Mesendoderm (in vitro differentiated cells): ENCODE measurements at regions not wholly inside any gene's neighbourhood (a gene's known extent, or its start where the extent isn't known, plus 50 kb on each side); places are given as distances from the start of the nearest gene placed in this dataset.
"Not testable (repeated sequence)": the region's sequence is repeated elsewhere in the genome, so short reads cannot be mapped to it uniquely, and the experiment has no call there.

ENCODE experiments used
- DNase-seq: peaks from one replicate; pipeline ENCODE4 v3.0.0; 2013
- H2AK5ac ChIP-seq: 2 replicates; pipeline ENCODE4 v1.6.1; 2013; ENCODE audit warnings: low read length, inconsistent platforms
- H2BK120ac ChIP-seq: 2 replicates; pipeline ENCODE4 v1.6.1; 2013; ENCODE audit warnings: low read depth, mild to moderate bottlenecking, low read length, moderate library complexity, mixed read lengths
- H2BK15ac ChIP-seq: replicated peaks from 2 replicates; pipeline ENCODE4 v1.6.1; 2013; ENCODE audit warnings: low read depth, mild to moderate bottlenecking, moderate library complexity
- H2BK5ac ChIP-seq: 2 replicates; pipeline ENCODE4 v1.6.1; 2013; ENCODE audit warnings: low read length, inconsistent platforms
- H3K18ac ChIP-seq: 2 replicates; pipeline ENCODE4 v1.6.1; 2013; ENCODE audit warnings: mild to moderate bottlenecking, low read length, mixed read lengths
- H3K23ac ChIP-seq: one replicate; pipeline ENCODE4 v1.6.1; 2013; ENCODE audit warnings: low read length
- H3K27ac ChIP-seq: 2 replicates; pipeline ENCODE4 v1.5.1; 2013; ENCODE audit warnings: low read depth, mild to moderate bottlenecking, inconsistent platforms, low read length, moderate library complexity
- H3K27me3 ChIP-seq: 2 replicates; pipeline ENCODE4 v1.6.1; 2013; ENCODE audit warnings: low read length, control low read depth, mild to moderate bottlenecking, inconsistent platforms; ENCODE audit not compliant: insufficient read depth, poor library complexity
- H3K36me3 ChIP-seq: 2 replicates; pipeline ENCODE4 v1.6.1; 2013; ENCODE audit warnings: low read length, inconsistent platforms; ENCODE audit not compliant: control insufficient read depth, insufficient read depth
- H3K4ac ChIP-seq: one replicate; pipeline ENCODE4 v1.6.1; 2013; ENCODE audit warnings: low read depth, mild to moderate bottlenecking, low read length, moderate library complexity
- H3K4me1 ChIP-seq: 2 replicates; pipeline ENCODE4 v1.6.1; 2013; ENCODE audit warnings: low read depth, low read length, inconsistent platforms; ENCODE audit not compliant: control insufficient read depth
- H3K4me2 ChIP-seq: 2 replicates; pipeline ENCODE4 v1.6.1; 2013; ENCODE audit warnings: low read length
- H3K4me3 ChIP-seq: 2 replicates; pipeline ENCODE4 v1.5.1; 2013; ENCODE audit warnings: mild to moderate bottlenecking, low read length
- H3K56ac ChIP-seq: one replicate; pipeline ENCODE4 v1.6.1; 2013; ENCODE audit warnings: low read length
- H3K79me1 ChIP-seq: 2 replicates; pipeline ENCODE4 v1.6.1; 2013; ENCODE audit warnings: low read length, inconsistent platforms
- H3K79me2 ChIP-seq: 2 replicates; pipeline ENCODE4 v1.6.1; 2013; ENCODE audit warnings: mild to moderate bottlenecking, low read length; ENCODE audit not compliant: control insufficient read depth, insufficient read depth
- H3K9ac ChIP-seq: 2 replicates; pipeline ENCODE4 v1.6.1; 2013; ENCODE audit warnings: low read length, inconsistent platforms
- H4K5ac ChIP-seq: one replicate; pipeline ENCODE4 v1.6.1; 2013; ENCODE audit warnings: low read length
- H4K8ac ChIP-seq: one replicate; pipeline ENCODE4 v1.6.1; 2013; ENCODE audit warnings: low read depth, mild to moderate bottlenecking, control low read depth, low read length, moderate library complexity
- WGBS: extraction: QIAGEN DNeasy Blood & Tissue Kit; methylation state at CpG from one replicate; pipeline ENCODE4 v1.1.7; 2013; ENCODE audit warnings: low lambda C conversion rate, missing lambda C conversion rate; ENCODE audit not compliant: insufficient coverage; ENCODE audit errors: extremely low coverage; 5-methylcytosine and 5-hydroxymethylcytosine counted together

GRCh38 chr13:18936104-18936503 is 245.5 kb downstream of the TUBA3C start:
- no peak overlapping the region for H3K56ac ChIP-seq
- H2BK15ac ChIP-seq, result no peak overlapping the region
- H3K4me3 ChIP-seq, result no peak overlapping the region
- no peak overlapping the region for H3K4ac ChIP-seq
- H3K36me3 ChIP-seq, result no peaks in the 10 kb centered on the region
- H2BK5ac ChIP-seq, result no peak overlapping the region
- no peak overlapping the region for H3K9ac ChIP-seq
- no CpG with 5 or more reads among the region's 3 CpGs for WGBS
- H3K18ac ChIP-seq, result no peak overlapping the region
- H2AK5ac ChIP-seq, result no peak overlapping the region
- no peak overlapping the region for H4K8ac ChIP-seq
- H4K5ac ChIP-seq, result no peak overlapping the region
- H2BK120ac ChIP-seq, result no peak overlapping the region
- DNase-seq, result no peak
- H3K4me1 ChIP-seq, result no peaks in the 10 kb centered on the region
- H3K4me2 ChIP-seq, result no peak overlapping the region
- H3K79me2 ChIP-seq, result no peaks in the 10 kb centered on the region
- no peak overlapping the region for H3K27ac ChIP-seq
- no peaks in the 10 kb centered on the region for H3K79me1 ChIP-seq
- H3K23ac ChIP-seq, result no peak overlapping the region
- no peaks in the 10 kb centered on the region for H3K27me3 ChIP-seq

GRCh38 chr13:18921063-18921462 is 260.6 kb downstream of the TUBA3C start:
- H3K4me3 ChIP-seq, result no peak overlapping the region
- H3K36me3 ChIP-seq, result no peaks in the 10 kb centered on the region
- no peak overlapping the region for H4K5ac ChIP-seq
- H3K79me2 ChIP-seq, result no peaks in the 10 kb centered on the region
- H3K4me1 ChIP-seq, result no peaks in the 10 kb centered on the region
- no peak overlapping the region for H3K23ac ChIP-seq
- H3K79me1 ChIP-seq, result no peaks in the 10 kb centered on the region
- H2BK5ac ChIP-seq, result no peak overlapping the region
- peak; percentile 0 for DNase-seq
- no peak overlapping the region for H3K4ac ChIP-seq
- H2BK120ac ChIP-seq, result no peak overlapping the region
- no peak overlapping the region for H3K4me2 ChIP-seq
- no peaks in the 10 kb centered on the region for H3K27me3 ChIP-seq
- no peak overlapping the region for H4K8ac ChIP-seq
- no peak overlapping the region for H2AK5ac ChIP-seq
- H3K27ac ChIP-seq, result no peak overlapping the region
- no peak overlapping the region for H3K9ac ChIP-seq
- no peak overlapping the region for H3K56ac ChIP-seq
- H3K18ac ChIP-seq, result no peak overlapping the region
- H2BK15ac ChIP-seq, result no peak overlapping the region
- WGBS, result no CpG with 5 or more reads among the region's 4 CpGs

GRCh38 chr13:18905096-18905495 is 276.5 kb downstream of the TUBA3C start:
- not testable (repeated sequence) for H3K79me1 ChIP-seq, H3K4me1 ChIP-seq, H2BK120ac ChIP-seq, H3K4me3 ChIP-seq, H3K36me3 ChIP-seq, H4K8ac ChIP-seq, H4K5ac ChIP-seq, H2BK15ac ChIP-seq, H2BK5ac ChIP-seq, H2AK5ac ChIP-seq, H3K27ac ChIP-seq, H3K4me2 ChIP-seq, H3K4ac ChIP-seq, H3K56ac ChIP-seq, H3K18ac ChIP-seq, H3K27me3 ChIP-seq, H3K9ac ChIP-seq, H3K23ac ChIP-seq, H3K79me2 ChIP-seq, DNase-seq
- no CpG with 5 or more reads among the region's 12 CpGs for WGBS

GRCh38 chr13:18895411-18895810 is 286.2 kb downstream of the TUBA3C start:
- H2BK5ac ChIP-seq, H3K4me2 ChIP-seq, H2BK15ac ChIP-seq, H3K27ac ChIP-seq, H4K5ac ChIP-seq, H3K4ac ChIP-seq, H3K79me1 ChIP-seq, H3K27me3 ChIP-seq, H3K9ac ChIP-seq, H3K4me3 ChIP-seq, H2BK120ac ChIP-seq, H3K18ac ChIP-seq, H3K56ac ChIP-seq, DNase-seq, H3K4me1 ChIP-seq, H4K8ac ChIP-seq, H3K23ac ChIP-seq, H2AK5ac ChIP-seq, H3K36me3 ChIP-seq, H3K79me2 ChIP-seq: not testable (repeated sequence)
- no CpG with 5 or more reads among the region's 13 CpGs for WGBS

GRCh38 chr13:18891242-18891641 is 290.4 kb downstream of the TUBA3C start:
- not testable (repeated sequence) for H3K23ac ChIP-seq, H2BK120ac ChIP-seq, H3K18ac ChIP-seq, H3K4ac ChIP-seq, H3K27me3 ChIP-seq, H2BK5ac ChIP-seq, H3K36me3 ChIP-seq, H3K9ac ChIP-seq, H3K79me2 ChIP-seq, H3K4me2 ChIP-seq, DNase-seq, H3K79me1 ChIP-seq, H3K27ac ChIP-seq, H4K8ac ChIP-seq, H4K5ac ChIP-seq, H2AK5ac ChIP-seq, H3K56ac ChIP-seq, H3K4me1 ChIP-seq, H3K4me3 ChIP-seq, H2BK15ac ChIP-seq
- WGBS, result no CpG with 5 or more reads among the region's 1 CpG

GRCh38 chr13:18874875-18875789 is 306.5 kb downstream of the TUBA3C start:
- not testable (repeated sequence) for H3K79me2 ChIP-seq, H3K79me1 ChIP-seq, H4K5ac ChIP-seq, H3K36me3 ChIP-seq, H3K4me1 ChIP-seq, H3K4ac ChIP-seq, H3K9ac ChIP-seq, H2BK120ac ChIP-seq, H3K27me3 ChIP-seq, H3K56ac ChIP-seq, H3K4me2 ChIP-seq, H3K27ac ChIP-seq, H2AK5ac ChIP-seq, H3K18ac ChIP-seq, H3K4me3 ChIP-seq, H4K8ac ChIP-seq, H2BK15ac ChIP-seq, DNase-seq, H2BK5ac ChIP-seq, H3K23ac ChIP-seq
- WGBS, result no CpG with 5 or more reads among the region's 72 CpGs
